Adrenal gland (tissue), 9 donors: ENCODE measurements at regions not wholly inside any gene's neighbourhood (a gene's known extent, or its start where the extent isn't known, plus 50 kb on each side); places are given as distances from the start of the nearest gene placed in this dataset.

Experiments
- DNase-seq, 7 donors: peaks; one replicate each; pipeline ENCODE4 v3.0.0-alpha.2; 2019 to 2020
- H3K27ac ChIP-seq, 5 donors: fragments of 200-600 bp; sonication (generic) in 4 of 5; 1 replicate in 3 of 5; 2 replicates in 2 of 5; pipeline versions ENCODE4 v1.5.1 to v1.8.0; 2016 to 2020; ENCODE audit warnings: mild to moderate bottlenecking in 1 of 5
- H3K27me3 ChIP-seq: fragments of 200-600 bp; 2 replicates; pipeline ENCODE4 v1.8.0; 2021
- H3K36me3 ChIP-seq, 2 donors: fragments of 200-600 bp; replicated peaks in 1 of 2; 1 replicate in 1 of 2; 2 replicates in 1 of 2; pipeline versions ENCODE4 v1.5.1 to v1.8.0; 2018 to 2022
- H3K4me1 ChIP-seq, 2 donors: fragments of 200-600 bp; replicated peaks in 1 of 2; 1 replicate in 1 of 2; 2 replicates in 1 of 2; pipeline versions ENCODE4 v1.5.1 to v1.8.0; 2018 to 2021
- H3K4me3 ChIP-seq, 4 donors: fragments of 200-600 bp; sonication (generic) in 3 of 4; one replicate each; pipeline ENCODE4 v1.5.1; 2016 to 2018
- H3K9me3 ChIP-seq, 3 donors: fragments of 200-600 bp; sonication (generic) in 1 of 3; replicated peaks in 1 of 3; 1 replicate in 2 of 3; 2 replicates in 1 of 3; pipeline versions ENCODE4 v1.5.1 to v1.8.0; 2016 to 2021
- CTCF ChIP-seq, 6 experiments: fragments of 450-650 bp in 4 of 6; fragments of 200-600 bp in 2 of 6; sonication (generic) in 1 of 6; IDR thresholded peaks; 1 replicate in 5 of 6; 2 replicates in 1 of 6; pipeline versions ENCODE4 v1.5.1 to v1.8.0; 2016 to 2021; ENCODE audit warnings: antibody characterized with exemption in 6 of 6, mild to moderate bottlenecking in 2 of 6, moderate library complexity in 1 of 6
- POLR2A ChIP-seq, 2 donors: fragments of 450-650 bp; IDR thresholded peaks; one replicate each; pipeline ENCODE4 v1.6.1; 2017; ENCODE audit warnings: antibody characterized with exemption in 2 of 2, mild to moderate bottlenecking in 2 of 2, moderate library complexity in 1 of 2
- WGBS, 4 donors: extraction: QIAGEN DNeasy Blood & Tissue Kit in 2 of 4; methylation state at CpG; one replicate each; pipeline versions ENCODE4 v1.1.5 to v1.1.7; 2013 to 2017; 5-methylcytosine and 5-hydroxymethylcytosine counted together
- intact Hi-C, 2 donors: fragments of 100-400 bp; cut with DNase I; formaldehyde crosslinking; loops; one replicate each; pipeline versions ENCODE4 v1.14.1 to v1.15.0; 2022 to 2023
- donor health status: healthy with polysubstance abuse.
- donor health status: Bipolar disorder and iron deficiency.
- donor health status: DM: yes; HTN: yes; CAD: no.
- donor health status: DM: no; HTN: no; CAD: no.
- donor health status: DM: no; HTN: no; CAD: no.

- Histone ChIP-seq H3K4me1 (no peaks in the 10 kb centered on the region), H3K27me3 (no peaks in the 10 kb centered on the region), H3K36me3 (no peaks in the 10 kb centered on the region), H3K4me3 (no peak overlapping the region), H3K27ac (no peak overlapping the region), H3K9me3 (no peaks in the 10 kb centered on the region)
- intact Hi-C loops: no loop called here
- no peak for DNase-seq
- WGBS, 4 donors: 59 to 75% (median 68%) methylated on average over 5 to 6 of the region's 6 CpGs
- TF ChIP-seq POLR2A (IDR thresholded peaks at IDR 0.05) (no peak), CTCF (IDR thresholded peaks at IDR 0.05) (no peak)
Measured at GRCh38 chr21:27257226-27257625, 290.3 kb upstream of the ADAMTS5 start.

- intact Hi-C loops: no loop called here
- DNase-seq: no peak
- WGBS, 4 donors: 50 to 58% (median 52%) methylated on average over 2 of the region's 2 CpGs
Measured at GRCh38 chr21:27251752-27252151, 284.9 kb upstream of the ADAMTS5 start.

GRCh38 chr21:27250366-27250765, 283.5 kb upstream of the ADAMTS5 start:
- intact Hi-C loops: no loop called here

More at GRCh38 chr21:27251752-27252151, 284.9 kb upstream of the ADAMTS5 start:
- H3K4me1 ChIP-seq: no peaks in the 10 kb centered on the region
- no peaks in the 10 kb centered on the region for H3K36me3 ChIP-seq
- H3K27ac ChIP-seq: no peak overlapping the region
- no peaks in the 10 kb centered on the region for H3K27me3 ChIP-seq
- no peaks in the 10 kb centered on the region for H3K9me3 ChIP-seq
- TF ChIP-seq POLR2A (IDR thresholded peaks at IDR 0.05): no peak
- TF ChIP-seq CTCF (IDR thresholded peaks at IDR 0.05): no peak
- H3K4me3 ChIP-seq: no peak overlapping the region

GRCh38 chr21:27248814-27249213, 281.9 kb upstream of the ADAMTS5 start:
- TF ChIP-seq POLR2A (IDR thresholded peaks at IDR 0.05) (no peak), CTCF (IDR thresholded peaks at IDR 0.05) (no peak)
- DNase-seq: no peak
- Histone ChIP-seq H3K27me3 (no peaks in the 10 kb centered on the region), H3K27ac (no peak overlapping the region), H3K4me1 (no peaks in the 10 kb centered on the region), H3K9me3 (no peaks in the 10 kb centered on the region), H3K36me3 (no peaks in the 10 kb centered on the region), H3K4me3 (no peak overlapping the region)
- WGBS, 4 donors: 37 to 45% (median 43%) methylated on average over 1 of the region's 1 CpG
- intact Hi-C loops: no loop called here

More at GRCh38 chr21:27250366-27250765, 283.5 kb upstream of the ADAMTS5 start:
- Histone ChIP-seq H3K4me1 (no peaks in the 10 kb centered on the region), H3K27me3 (no peaks in the 10 kb centered on the region), H3K27ac (no peak overlapping the region), H3K9me3 (no peaks in the 10 kb centered on the region), H3K4me3 (no peak overlapping the region), H3K36me3 (no peaks in the 10 kb centered on the region)
- TF ChIP-seq CTCF (IDR thresholded peaks at IDR 0.05) (no peak), POLR2A (IDR thresholded peaks at IDR 0.05) (no peak)
- no peak for DNase-seq
- 75 to 93% (median 85%) methylated on average over 1 of the region's 1 CpG for WGBS, 4 donors
